Right atrium auricular region (tissue), 2 donors: ENCODE measurements at regions not wholly inside any gene's neighbourhood (a gene's known extent, or its start where the extent isn't known, plus 50 kb on each side); places are given as distances from the start of the nearest gene placed in this dataset.

Experiments used
- DNase-seq: peaks from one replicate; pipeline ENCODE4 v3.0.0-alpha.2; 2019; ENCODE audit warnings: low spot score
- H3K27ac ChIP-seq, 2 donors: fragments of 200-600 bp; sonication (generic); 1 replicate in 1 of 2; 2 replicates in 1 of 2; pipeline ENCODE4 v1.5.1; 2016 to 2019
- H3K27me3 ChIP-seq, 2 donors: fragments of 200-600 bp; sonication (generic); one replicate each; pipeline versions ENCODE4 v1.5.1 to v1.6.0; 2017 to 2019
- H3K36me3 ChIP-seq: fragments of 200-600 bp; sonication (generic); one replicate; pipeline ENCODE4 v1.5.1; 2016
- H3K4me1 ChIP-seq, 2 donors: fragments of 200-600 bp; sonication (generic); one replicate each; pipeline versions ENCODE4 v1.5.1 to v1.6.0; 2017 to 2019
- H3K4me3 ChIP-seq, 2 donors: fragments of 200-600 bp; sonication (generic); 1 replicate in 1 of 2; 2 replicates in 1 of 2; pipeline ENCODE4 v1.5.1; 2017 to 2019; ENCODE audit warnings: mild to moderate bottlenecking in 1 of 2, moderate library complexity in 1 of 2
- H3K9me3 ChIP-seq, 2 donors: fragments of 200-600 bp; sonication (generic); one replicate each; pipeline ENCODE4 v1.5.1; 2019
- CTCF ChIP-seq, 2 donors: fragments of 200-600 bp; sonication (generic); IDR thresholded peaks; one replicate each; pipeline ENCODE4 v1.5.1; 2019; ENCODE audit warnings: antibody characterized with exemption in 2 of 2

- H3K9me3 ChIP-seq = no peaks in the 10 kb centered on the region
- no peak for DNase-seq
- TF ChIP-seq CTCF (IDR thresholded peaks at IDR 0.05) = no peak
- H3K4me1 ChIP-seq = no peaks in the 10 kb centered on the region
- no peaks in the 10 kb centered on the region for H3K27me3 ChIP-seq
- no peak overlapping the region for H3K27ac ChIP-seq
- no peaks in the 10 kb centered on the region for H3K36me3 ChIP-seq
- H3K4me3 ChIP-seq = no peak overlapping the region
Measured at GRCh38 chr6:93104195-93104817, 315.1 kb downstream of the EPHA7 start.

- no peaks in the 10 kb centered on the region for H3K36me3 ChIP-seq
- DNase-seq = no peak
- TF ChIP-seq CTCF (IDR thresholded peaks at IDR 0.05) = no peak
- no peaks in the 10 kb centered on the region for H3K4me1 ChIP-seq
- H3K9me3 ChIP-seq = no peaks in the 10 kb centered on the region
- no peaks in the 10 kb centered on the region for H3K27me3 ChIP-seq
- no peak overlapping the region for H3K4me3 ChIP-seq
- H3K27ac ChIP-seq = no peak overlapping the region
Measured at GRCh38 chr6:93088621-93089501, 330.5 kb downstream of the EPHA7 start.

GRCh38 chr6:93087606-93088005, 331.8 kb downstream of the EPHA7 start:
- no peak overlapping the region for H3K27ac ChIP-seq
- no peaks in the 10 kb centered on the region for H3K27me3 ChIP-seq
- H3K36me3 ChIP-seq = no peaks in the 10 kb centered on the region
- no peaks in the 10 kb centered on the region for H3K9me3 ChIP-seq
- no peak for TF ChIP-seq CTCF (IDR thresholded peaks at IDR 0.05)
- H3K4me1 ChIP-seq = no peaks in the 10 kb centered on the region
- no peak overlapping the region for H3K4me3 ChIP-seq
- DNase-seq = no peak

- no peak for TF ChIP-seq CTCF (IDR thresholded peaks at IDR 0.05)
- no peak for DNase-seq
- Histone ChIP-seq H3K36me3 (no peaks in the 10 kb centered on the region), H3K9me3 (no peaks in the 10 kb centered on the region), H3K27ac (no peak overlapping the region), H3K4me1 (no peaks in the 10 kb centered on the region), H3K4me3 (no peak overlapping the region), H3K27me3 (no peaks in the 10 kb centered on the region)
Measured at GRCh38 chr6:93086351-93086750, 333.0 kb downstream of the EPHA7 start.

- H3K4me1 ChIP-seq = no peaks in the 10 kb centered on the region
- no peak overlapping the region for H3K27ac ChIP-seq
- DNase-seq = no peak
- H3K9me3 ChIP-seq = no peaks in the 10 kb centered on the region
- TF ChIP-seq CTCF (IDR thresholded peaks at IDR 0.05) = no peak
- H3K27me3 ChIP-seq = no peaks in the 10 kb centered on the region
- no peaks in the 10 kb centered on the region for H3K36me3 ChIP-seq
- H3K4me3 ChIP-seq = no peak overlapping the region
Measured at GRCh38 chr6:93083337-93084230, 335.8 kb downstream of the EPHA7 start.
